ENCODE measurements at regions not wholly inside any gene's neighbourhood (a gene's known extent, or its start where the extent isn't known, plus 50 kb on each side); places are given as distances from the start of the nearest gene placed in this dataset.

DNA sequence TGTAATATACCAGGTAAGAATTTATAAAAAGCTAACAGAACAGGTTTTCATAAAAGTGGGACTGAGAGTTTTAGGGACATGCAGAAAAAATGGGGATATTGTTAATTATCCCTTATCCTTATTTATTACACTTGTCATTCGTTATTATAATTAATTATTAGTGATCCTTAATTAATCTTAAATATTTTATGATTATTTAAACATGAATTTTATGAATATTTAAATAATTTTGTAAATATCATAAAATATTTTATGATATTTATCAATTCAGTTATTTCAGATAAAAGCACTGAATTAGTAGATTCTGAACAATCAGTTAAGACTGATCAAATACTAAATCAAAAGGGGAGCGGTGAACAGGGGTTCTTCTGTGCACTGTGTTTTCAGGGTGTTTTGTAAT is 300.1 kb downstream of the PAX1 start:
- TF ChIP-seq, protein P1, sequence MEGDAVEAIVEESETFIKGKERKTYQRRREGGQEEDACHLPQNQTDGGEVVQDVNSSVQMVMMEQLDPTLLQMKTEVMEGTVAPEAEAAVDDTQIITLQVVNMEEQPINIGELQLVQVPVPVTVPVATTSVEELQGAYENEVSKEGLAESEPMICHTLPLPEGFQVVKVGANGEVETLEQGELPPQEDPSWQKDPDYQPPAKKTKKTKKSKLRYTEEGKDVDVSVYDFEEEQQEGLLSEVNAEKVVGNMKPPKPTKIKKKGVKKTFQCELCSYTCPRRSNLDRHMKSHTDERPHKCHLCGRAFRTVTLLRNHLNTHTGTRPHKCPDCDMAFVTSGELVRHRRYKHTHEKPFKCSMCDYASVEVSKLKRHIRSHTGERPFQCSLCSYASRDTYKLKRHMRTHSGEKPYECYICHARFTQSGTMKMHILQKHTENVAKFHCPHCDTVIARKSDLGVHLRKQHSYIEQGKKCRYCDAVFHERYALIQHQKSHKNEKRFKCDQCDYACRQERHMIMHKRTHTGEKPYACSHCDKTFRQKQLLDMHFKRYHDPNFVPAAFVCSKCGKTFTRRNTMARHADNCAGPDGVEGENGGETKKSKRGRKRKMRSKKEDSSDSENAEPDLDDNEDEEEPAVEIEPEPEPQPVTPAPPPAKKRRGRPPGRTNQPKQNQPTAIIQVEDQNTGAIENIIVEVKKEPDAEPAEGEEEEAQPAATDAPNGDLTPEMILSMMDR (IDR thresholded peaks at IDR 0.05), result no peak
- TF ChIP-seq POLR2A (IDR thresholded peaks at IDR 0.05), result no peak
